Head of caudate nucleus (tissue), 42 donors: ENCODE measurements at regions not wholly inside any gene's neighbourhood (a gene's known extent, or its start where the extent isn't known, plus 50 kb on each side); places are given as distances from the start of the nearest gene placed in this dataset.
"Not testable (repeated sequence)": the region's sequence is repeated elsewhere in the genome, so short reads cannot be mapped to it uniquely, and the experiment has no call there.

Source experiments
- DNase-seq, 42 donors: peaks; one replicate each; pipeline versions ENCODE4 v3.0.0 to v3.0.0-alpha.2; 2020 to 2021; ENCODE audit warnings: mixed read lengths in 7 of 42
- intact Hi-C: fragments of 100-400 bp; cut with DNase I; formaldehyde crosslinking; loops from one replicate; pipeline ENCODE4 v1.15.0; 2022

- intact Hi-C loops, DNase-seq: not testable (repeated sequence)
Observed at GRCh38 chr11:67880594-67881196, 123.2 kb downstream of the UNC93B1 start.

DNA sequence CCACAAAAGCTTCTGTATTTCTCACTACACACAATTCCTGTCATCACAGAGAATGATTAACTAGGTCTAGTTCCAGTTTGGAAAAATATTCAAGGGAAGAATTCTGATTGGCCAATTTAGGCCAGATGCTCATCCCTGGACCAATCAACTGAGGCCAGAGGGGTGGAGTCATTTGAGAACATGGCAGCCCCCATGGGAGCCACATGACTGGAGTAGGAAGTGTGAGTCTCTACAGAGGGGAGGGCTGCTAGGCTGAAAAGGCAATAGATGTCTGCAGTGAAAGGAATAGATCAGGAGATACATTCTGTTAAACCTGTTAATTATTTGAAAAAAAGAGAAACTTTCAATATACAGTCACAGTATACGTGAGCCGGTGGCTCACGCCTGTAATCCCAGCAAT lies 125.2 kb downstream of the UNC93B1 start:
- DNase-seq, intact Hi-C loops: not testable (repeated sequence)

- intact Hi-C loops, DNase-seq: not testable (repeated sequence)
Observed at GRCh38 chr11:67877316-67877715, 126.6 kb downstream of the UNC93B1 start.

DNA sequence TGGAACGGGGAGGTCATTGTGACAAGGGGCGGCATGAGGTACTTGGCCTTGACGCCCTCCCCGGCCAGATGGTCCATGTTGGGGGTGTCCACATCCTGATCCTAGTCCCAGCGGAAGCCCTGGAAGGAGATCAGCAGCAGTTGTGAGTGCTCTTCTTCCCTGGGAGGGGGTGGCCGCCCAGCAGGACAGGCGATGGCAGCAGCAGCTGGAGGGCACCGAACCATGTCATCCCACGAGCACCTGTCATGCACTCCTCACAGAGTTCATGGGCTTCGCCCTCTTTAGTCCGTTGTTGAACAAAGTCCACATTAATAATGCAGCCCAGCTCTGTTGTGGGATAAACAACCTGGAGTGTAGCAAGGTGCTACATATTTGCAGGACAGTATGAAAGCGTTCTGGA lies 130.7 kb downstream of the UNC93B1 start:
- intact Hi-C loops = not testable (repeated sequence)

DNA sequence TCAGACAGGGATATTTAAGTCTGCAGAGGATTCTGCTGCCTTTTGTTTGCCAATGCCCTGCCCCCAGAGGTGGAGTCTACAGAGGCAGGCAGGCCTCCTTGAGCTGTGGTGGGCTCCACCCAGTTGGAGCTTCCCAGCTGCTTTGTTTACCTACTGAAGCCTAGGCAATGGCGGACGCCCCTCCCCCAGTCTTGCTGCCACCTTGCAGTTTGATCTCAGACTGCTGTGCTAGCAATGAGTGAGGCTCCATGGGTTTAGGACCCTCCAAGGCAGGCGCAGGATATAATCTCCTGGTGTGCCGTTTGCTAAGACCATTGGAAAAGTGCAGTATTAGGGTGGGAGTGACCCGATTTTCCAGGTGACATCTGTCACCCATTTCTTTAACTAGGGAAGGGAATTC lies 132.7 kb downstream of the UNC93B1 start:
- DNase-seq, intact Hi-C loops: not testable (repeated sequence)

More for the DNA sequence above, 130.7 kb downstream of the UNC93B1 start:
- not testable (repeated sequence) for DNase-seq

DNA sequence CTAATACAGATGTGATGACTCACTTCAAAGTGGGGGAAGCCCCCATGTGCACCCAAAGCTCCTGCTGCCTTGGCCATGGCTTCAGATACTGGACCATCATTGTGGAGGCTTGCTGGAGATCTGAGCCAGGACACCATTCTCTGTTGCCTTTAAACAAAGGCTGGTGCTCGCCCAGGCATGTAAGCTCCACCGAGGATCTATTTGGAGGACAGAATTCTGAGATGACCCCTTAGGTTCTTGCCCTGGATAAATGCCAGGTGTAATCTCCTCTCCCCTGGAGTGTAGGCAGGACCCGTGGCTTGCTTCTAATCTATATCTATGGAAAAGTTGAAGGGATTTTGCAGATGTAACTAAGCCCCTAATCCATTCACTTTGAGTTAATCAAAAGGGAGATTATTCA lies 141.0 kb downstream of the UNC93B1 start:
- DNase-seq, intact Hi-C loops: not testable (repeated sequence)

DNA sequence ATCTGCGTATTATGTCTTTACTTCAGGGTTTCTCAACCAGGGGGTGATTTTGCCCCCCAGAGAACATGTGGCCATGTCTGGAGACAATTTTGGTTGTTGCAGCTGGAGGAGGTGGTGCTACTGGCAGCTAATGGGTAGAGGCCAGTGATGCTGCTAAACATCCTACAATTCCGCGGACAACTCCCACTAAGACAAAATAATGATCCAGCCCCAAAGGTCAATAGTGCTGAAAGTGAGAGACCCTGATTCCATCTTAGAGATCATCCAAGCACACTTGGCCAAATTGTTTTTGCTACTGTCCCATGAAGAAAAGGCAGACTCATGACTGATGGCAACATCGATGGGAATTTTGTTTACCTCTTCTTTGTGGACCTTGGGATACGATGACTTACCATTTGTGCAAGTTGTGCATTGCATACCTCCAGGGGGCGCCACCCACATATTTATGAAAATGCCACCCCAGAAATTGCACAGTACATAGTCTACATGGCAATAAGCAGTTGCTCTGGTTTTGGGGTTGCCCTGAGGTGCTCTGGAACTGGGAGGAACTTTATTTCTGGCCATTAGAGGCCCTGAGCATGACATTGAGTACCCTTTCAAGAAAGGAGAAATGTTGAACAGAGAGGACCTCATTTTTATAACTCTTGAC lies 144.3 kb downstream of the UNC93B1 start:
- intact Hi-C loops = not testable (repeated sequence)
- DNase-seq = peak in 38 of 42 donors; percentile 3 to 65 (median 32)

- intact Hi-C loops = not testable (repeated sequence)
Observed at GRCh38 chr11:67850747-67851146, 153.2 kb downstream of the UNC93B1 start.

DNA sequence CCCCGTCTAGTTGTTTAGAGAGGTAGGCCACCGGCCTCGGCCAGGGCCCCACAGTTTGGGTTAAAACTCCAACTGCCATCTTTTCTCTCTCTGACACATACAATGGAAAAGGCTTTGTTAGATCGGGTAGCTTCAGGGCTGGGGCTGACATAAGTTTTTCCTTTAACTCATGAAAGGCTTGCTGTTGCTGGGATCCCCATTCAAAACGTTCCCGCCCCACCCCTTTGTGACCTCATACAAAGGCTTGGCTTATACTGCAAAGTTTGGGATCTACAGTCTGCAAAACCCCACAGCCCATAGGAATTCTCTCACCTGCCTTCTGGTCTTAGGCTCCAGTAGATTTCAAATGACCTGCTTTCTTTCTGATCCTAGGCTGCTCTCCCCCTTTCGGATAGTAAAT lies 154.1 kb downstream of the UNC93B1 start:
- intact Hi-C loops, DNase-seq: not testable (repeated sequence)

More at GRCh38 chr11:67850747-67851146, 153.2 kb downstream of the UNC93B1 start:
- not testable (repeated sequence) for DNase-seq

DNA sequence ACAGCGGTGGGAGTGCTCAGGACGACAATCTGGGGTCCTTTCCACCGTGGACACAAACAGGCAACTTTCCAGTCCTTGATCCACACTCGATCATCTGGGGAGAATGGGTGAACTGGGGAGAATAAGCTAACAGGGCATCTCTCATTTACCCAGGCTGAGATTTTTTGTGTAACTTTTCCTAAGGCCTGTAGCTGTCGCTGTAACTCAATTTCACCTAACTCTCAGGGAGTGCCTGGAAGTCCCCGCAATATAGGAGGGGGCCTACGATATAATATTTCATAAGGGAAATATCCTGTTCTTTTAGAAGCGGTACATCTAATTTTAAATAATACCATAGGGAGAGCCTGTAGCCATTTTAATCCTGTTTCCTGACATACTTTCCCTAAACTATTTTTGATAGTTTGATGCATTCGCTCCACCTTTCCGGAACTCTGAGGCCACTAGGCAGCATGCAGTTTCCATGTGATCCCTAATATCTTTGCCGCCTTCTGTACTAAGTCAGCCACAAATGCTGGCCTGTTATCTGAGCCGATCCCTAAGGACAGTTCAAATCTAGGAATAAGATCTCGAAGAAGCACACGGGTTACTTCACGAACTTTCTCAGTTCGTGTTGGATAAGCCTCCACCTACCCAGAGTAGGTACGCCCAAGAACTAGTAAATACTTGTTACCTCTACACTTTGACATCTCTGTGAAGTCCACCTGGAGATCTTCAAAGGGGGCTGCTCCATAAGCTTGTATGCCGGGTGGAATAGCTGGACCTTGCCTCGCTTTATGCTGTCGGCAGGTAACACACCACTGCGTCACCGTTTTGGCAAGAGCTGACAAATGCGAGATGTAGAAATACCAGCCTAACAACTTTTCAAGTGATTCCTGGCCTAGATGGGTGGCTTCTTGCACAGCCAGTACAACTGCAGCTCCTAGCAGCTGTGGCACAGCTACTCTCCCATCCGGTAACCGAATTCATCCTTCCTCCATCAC lies 155.7 kb downstream of the UNC93B1 start:
- intact Hi-C loops, DNase-seq: not testable (repeated sequence)

GRCh38 chr11:67846303-67846702 lies 157.6 kb downstream of the UNC93B1 start:
- DNase-seq, intact Hi-C loops: not testable (repeated sequence)

DNA sequence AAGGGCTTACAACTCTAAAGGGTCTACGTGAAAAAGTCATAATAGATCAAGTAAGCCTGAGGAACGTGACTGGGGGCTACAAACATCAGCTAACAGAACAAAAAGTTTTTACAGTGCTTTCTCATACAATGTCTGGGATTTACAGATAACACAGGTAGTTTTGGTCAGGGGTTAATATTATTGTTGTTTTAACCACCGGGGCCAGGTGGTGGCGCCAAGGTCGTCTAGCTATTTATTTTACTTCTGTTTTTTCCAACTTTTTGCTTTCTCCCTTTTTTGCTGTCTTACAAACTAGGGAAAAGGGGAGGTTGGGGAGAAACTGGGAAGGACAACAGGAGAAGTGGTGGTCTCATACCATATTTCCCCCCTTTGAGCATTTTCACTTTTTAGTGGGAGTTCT lies 158.6 kb downstream of the UNC93B1 start:
- intact Hi-C loops = not testable (repeated sequence)

GRCh38 chr11:67840599-67840998 lies 163.3 kb downstream of the UNC93B1 start:
- DNase-seq, intact Hi-C loops: not testable (repeated sequence)

More for the DNA sequence above, 158.6 kb downstream of the UNC93B1 start:
- peak in 3 of 42 donors; percentile 10 to 36 (median 11) for DNase-seq

DNA sequence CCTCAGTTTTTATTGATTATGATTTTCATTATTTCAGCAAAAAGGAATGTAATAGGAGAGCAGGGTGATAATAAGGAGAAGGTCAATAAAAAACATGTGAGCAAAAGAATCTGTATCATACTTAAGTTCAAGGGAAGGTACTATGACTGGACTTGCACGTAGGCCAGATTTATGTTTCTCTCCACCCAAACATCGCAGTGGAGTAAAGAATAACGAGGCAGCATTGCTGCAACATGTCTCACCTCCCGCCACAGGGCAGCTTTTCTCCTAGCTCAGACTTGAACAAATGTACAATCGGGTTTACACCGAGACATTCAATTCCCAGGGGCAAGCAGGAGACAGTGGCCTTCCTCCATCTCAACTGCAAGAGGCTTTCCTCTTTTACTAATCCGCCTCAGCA lies 155.7 kb upstream of the ALDH3B2 start:
- intact Hi-C loops, DNase-seq: not testable (repeated sequence)

DNA sequence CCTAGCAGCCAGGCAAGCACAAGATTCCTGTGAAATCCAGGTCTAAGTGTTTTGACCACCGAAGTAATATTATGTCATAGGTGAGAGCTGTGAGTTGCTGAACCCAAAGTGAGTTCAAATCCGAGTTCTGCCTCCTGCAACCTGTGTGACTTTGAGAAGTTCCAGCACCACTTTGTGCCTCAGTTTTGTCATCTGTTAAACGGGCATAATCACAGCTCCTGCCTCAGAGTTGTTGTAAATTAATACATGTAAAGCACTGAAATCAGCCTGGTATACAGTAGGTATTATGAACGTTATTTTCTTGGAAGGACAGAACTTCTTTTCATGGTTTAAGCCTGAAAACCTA lies 152.5 kb upstream of the ALDH3B2 start:
- intact Hi-C loops, DNase-seq: not testable (repeated sequence)

GRCh38 chr11:67826028-67826950 lies 151.9 kb upstream of the ALDH3B2 start:
- intact Hi-C loops = not testable (repeated sequence)
- peak; percentile 31 to 89 (median 63) for DNase-seq

GRCh38 chr11:67824861-67825260 lies 150.4 kb upstream of the ALDH3B2 start:
- intact Hi-C loops, DNase-seq: not testable (repeated sequence)

GRCh38 chr11:67820081-67820480 lies 145.7 kb upstream of the ALDH3B2 start:
- DNase-seq = no peak
- intact Hi-C loops = no loop called here
